22Rv1 (cell line): ENCODE measurements at regions not wholly inside any gene's neighbourhood (a gene's known extent, or its start where the extent isn't known, plus 50 kb on each side); places are given as distances from the start of the nearest gene placed in this dataset.
"Not testable (repeated sequence)": the region's sequence is repeated elsewhere in the genome, so short reads cannot be mapped to it uniquely, and the experiment has no call there.

Source experiments
- H3K27ac ChIP-seq: fragments of 450-650 bp; 2 replicates; pipeline ENCODE4 v1.5.1; 2017
- CTCF ChIP-seq: fragments of 450-650 bp; IDR thresholded peaks from 2 replicates; pipeline ENCODE4 v1.5.1; 2017; ENCODE audit warnings: mild to moderate bottlenecking
- ZFX ChIP-seq: fragments of 450-650 bp; IDR thresholded peaks from 2 replicates; pipeline ENCODE4 v1.6.1; 2017; ENCODE audit warnings: antibody characterized with exemption, borderline replicate concordance

GRCh38 chr2:226086190-226086589 is 686.7 kb downstream of the NYAP2 start:
- TF ChIP-seq CTCF (no peak), ZFX (no peak)
- no peak overlapping the region for H3K27ac ChIP-seq

- H3K27ac ChIP-seq = not testable (repeated sequence)
These were observed 685.9 kb downstream of the NYAP2 start for GRCh38 chr2:226085425-226085824.

DNA sequence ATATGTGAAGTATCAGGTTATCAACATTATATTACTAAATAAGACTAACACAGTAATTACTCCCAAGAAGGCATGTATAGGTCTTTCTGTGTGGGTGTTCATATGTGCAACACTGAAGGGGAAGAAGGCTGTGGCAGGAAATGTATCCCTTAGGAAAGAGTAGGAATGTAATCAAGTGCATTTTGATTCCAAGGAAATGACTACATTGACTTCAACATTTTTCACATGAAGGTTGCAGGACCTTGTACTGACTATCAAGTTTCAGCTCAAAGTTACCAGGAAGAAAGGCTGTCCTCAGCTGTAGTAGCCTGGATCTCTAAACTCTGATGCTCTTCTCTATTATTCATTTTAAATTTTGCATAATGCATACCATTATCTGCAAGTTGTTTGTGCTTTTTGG is 680.8 kb downstream of the NYAP2 start:
- TF ChIP-seq CTCF = no peak
- no peak for TF ChIP-seq ZFX
- H3K27ac ChIP-seq = no peak overlapping the region

DNA sequence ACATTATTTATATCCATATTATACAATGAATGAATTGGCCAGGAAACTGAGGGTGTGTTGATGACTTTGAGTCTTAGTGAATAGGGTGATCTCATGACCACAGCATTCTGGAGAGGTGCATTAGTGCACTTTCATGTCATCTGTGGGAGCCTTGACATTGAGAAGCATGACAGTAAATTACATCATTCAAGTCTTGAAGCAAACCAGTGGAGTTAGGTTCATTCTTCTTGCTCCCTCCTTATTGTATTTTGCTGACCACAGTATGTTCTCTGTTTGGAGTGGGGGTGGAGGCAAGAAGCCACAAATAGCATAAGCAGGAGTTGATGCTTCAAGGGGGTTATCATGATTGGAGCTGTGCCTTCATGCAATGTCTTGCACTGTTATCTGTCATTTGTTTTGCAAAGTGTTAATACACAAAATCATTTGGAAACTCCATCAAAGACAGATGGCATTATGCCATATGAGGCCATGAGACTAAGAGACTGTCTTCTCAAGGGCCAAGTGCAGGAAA is 680.2 kb downstream of the NYAP2 start:
- no peak overlapping the region for H3K27ac ChIP-seq
- no peak for TF ChIP-seq ZFX
- TF ChIP-seq CTCF = no peak

DNA sequence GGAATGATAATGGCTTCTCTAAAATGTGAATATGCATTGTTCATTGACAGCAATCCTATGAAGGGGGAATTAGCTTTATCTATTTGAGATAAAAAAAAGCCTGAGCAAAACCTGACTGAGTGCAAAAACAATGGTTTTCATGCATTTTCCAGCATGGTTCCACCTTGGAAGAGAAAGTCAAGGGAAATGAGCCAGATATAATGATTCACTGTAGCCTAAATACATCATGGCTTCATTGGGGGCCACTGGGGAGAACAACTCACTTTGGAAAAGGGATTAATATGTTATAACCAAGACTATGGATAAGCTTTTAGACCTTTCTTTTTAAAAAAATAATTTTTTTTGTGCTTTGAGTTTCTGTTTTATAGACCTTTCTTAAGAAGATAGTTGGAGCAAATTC is 679.7 kb downstream of the NYAP2 start:
- H3K27ac ChIP-seq = no peak overlapping the region
- TF ChIP-seq CTCF = no peak
- no peak for TF ChIP-seq ZFX

- H3K27ac ChIP-seq = no peak overlapping the region
- no peak for TF ChIP-seq ZFX
- TF ChIP-seq CTCF = no peak
These were observed 679.2 kb downstream of the NYAP2 start for GRCh38 chr2:226078666-226079065.

GRCh38 chr2:226077841-226078240 is 678.3 kb downstream of the NYAP2 start:
- TF ChIP-seq ZFX (no peak), CTCF (no peak)
- H3K27ac ChIP-seq = no peak overlapping the region

- TF ChIP-seq ZFX = no peak
- TF ChIP-seq CTCF = no peak
- no peak overlapping the region for H3K27ac ChIP-seq
These were observed 677.5 kb downstream of the NYAP2 start for GRCh38 chr2:226077031-226077430.
